GM12878 (cell line): ENCODE measurements at regions not wholly inside any gene's neighbourhood (a gene's known extent, or its start where the extent isn't known, plus 50 kb on each side); places are given as distances from the start of the nearest gene placed in this dataset.

Source experiments
- ATAC-seq: fragments of 200-7000 bp; cut with Tn5 transposase; 3 replicates; pipeline ENCODE4 v1.9.1; 2020; ENCODE audit warnings: mild to moderate bottlenecking, moderate library complexity
- BruUV-seq: library from RNA; stranded (reverse); fragments of 400-500 nt; replicated peaks from 2 replicates; lab custom pipeline; 2021; lab: Mats Ljungman, UMichigan
- CTCF ChIA-PET: fragments of 300-600 bp; sonication (Branson Sonifier 250); formaldehyde crosslinking; extraction: SDS; loops from one replicate; lab custom pipeline; 2021; ENCODE audit warnings: inconsistent platforms; lab: Yijun Ruan, JAX
- POLR2A ChIA-PET: fragments of 350-600 bp; formaldehyde crosslinking; extraction: SDS; loops from one replicate; lab custom pipeline; 2021; ENCODE audit warnings: inconsistent platforms; lab: Charles Lee
- RAD21 ChIA-PET: fragments of 300-600 bp; sonication (Branson Sonifier 250); formaldehyde crosslinking; loops from one replicate; lab custom pipeline; 2023; ENCODE audit warnings: antibody characterized with exemption; ENCODE audit not compliant: unreplicated experiment; lab: Charles Lee
- SMC1A ChIA-PET: fragments of 300-600 bp; sonication (Branson Sonifier 250); formaldehyde crosslinking; loops from one replicate; lab custom pipeline; 2023; ENCODE audit not compliant: unreplicated experiment, uncharacterized antibody; lab: Charles Lee
- DNase-seq: peaks from one replicate; pipeline ENCODE4 v3.0.0-alpha.2; 2011; ENCODE audit warnings: low read depth, low spot score
- FAIRE-seq: peaks from 3 replicates; lab custom pipeline; 2011; peaks lifted over from hg19 to GRCh38; lab: Jason Lieb, UNC
- H2AFZ ChIP-seq: 2 replicates; pipeline ENCODE4 v1.6.0; 2011; ENCODE audit warnings: low read depth, low read length, control low read depth; ENCODE audit not compliant: control insufficient read depth
- H3K27ac ChIP-seq: 2 replicates; pipeline ENCODE4 v1.5.1; 2011; ENCODE audit warnings: control low read depth; ENCODE audit not compliant: control insufficient read depth, insufficient read depth
- H3K27me3 ChIP-seq, 2 experiments: replicated peaks in 1 of 2; 2 replicates each; pipeline versions ENCODE4 v1.6.0 to v1.6.1; 2011; ENCODE audit warnings: low read length in 1 of 2; ENCODE audit not compliant: control insufficient read depth in 2 of 2, insufficient read depth in 2 of 2
- H3K36me3 ChIP-seq, 2 experiments: 2 replicates each; pipeline ENCODE4 v1.5.1; 2011; ENCODE audit warnings: low read length in 1 of 2; ENCODE audit not compliant: control insufficient read depth in 2 of 2, insufficient read depth in 2 of 2
- H3K4me1 ChIP-seq: 2 replicates; pipeline ENCODE4 v1.6.1; 2011; ENCODE audit warnings: mild to moderate bottlenecking, low read length, moderate library complexity, mixed read lengths; ENCODE audit not compliant: control insufficient read depth, insufficient read depth
- H3K4me2 ChIP-seq: 2 replicates; pipeline ENCODE4 v1.6.0; 2011; ENCODE audit warnings: control low read depth; ENCODE audit not compliant: control insufficient read depth, insufficient read depth
- H3K4me3 ChIP-seq: fragments of 200-600 bp; sonication (generic); 2 replicates; pipeline ENCODE4 v1.5.1; 2016
- H3K79me2 ChIP-seq: 2 replicates; pipeline ENCODE4 v1.6.0; 2011; ENCODE audit warnings: low read length; ENCODE audit not compliant: control insufficient read depth, insufficient read depth
- H3K9ac ChIP-seq: 2 replicates; pipeline ENCODE4 v1.8.0; 2011; ENCODE audit warnings: low read length, control low read depth, mixed read lengths; ENCODE audit not compliant: control insufficient read depth, insufficient read depth
- H3K9me3 ChIP-seq: replicated peaks from 3 replicates; pipeline ENCODE4 v1.5.1; 2011; ENCODE audit warnings: mild to moderate bottlenecking, low read length; ENCODE audit not compliant: control insufficient read depth, insufficient read depth
- H4K20me1 ChIP-seq: 2 replicates; pipeline ENCODE4 v1.6.0; 2011; ENCODE audit not compliant: control insufficient read depth, insufficient read depth
- BCLAF1 ChIP-seq: fragments of 450-650 bp; IDR thresholded peaks from 2 replicates; pipeline ENCODE4 v1.6.1; 2017; ENCODE audit warnings: antibody characterized with exemption, mild to moderate bottlenecking, moderate library complexity
- CUX1 ChIP-seq: IDR thresholded peaks from 2 replicates; pipeline ENCODE4 v1.6.1; 2012; ENCODE audit warnings: improper control_type of control experiment, low read depth, low read length; ENCODE audit not compliant: insufficient replicate concordance
- EGR1 ChIP-seq, 2 experiments: IDR thresholded peaks; 1 replicate in 1 of 2; 2 replicates in 1 of 2; pipeline ENCODE4 v1.6.1; 2011 to 2012; ENCODE audit warnings: low read depth in 2 of 2, low read length in 2 of 2, borderline replicate concordance in 1 of 2, mild to moderate bottlenecking in 1 of 2, moderate library complexity in 1 of 2
- EZH2 ChIP-seq: IDR thresholded peaks from 2 replicates; pipeline ENCODE4 v1.6.1; 2012; ENCODE audit warnings: low read depth, mild to moderate bottlenecking, control low read depth, inconsistent platforms, low read length, borderline replicate concordance; ENCODE audit not compliant: control insufficient read depth
- FOXK2 ChIP-seq: fragments of 450-650 bp; IDR thresholded peaks from 2 replicates; pipeline ENCODE4 v1.6.1; 2017; ENCODE audit warnings: mild to moderate bottlenecking, moderate library complexity
- HCFC1 ChIP-seq: fragments of 150-350 bp; IDR thresholded peaks from 2 replicates; pipeline ENCODE4 v1.6.1; 2014; ENCODE audit warnings: low read length
- JUND ChIP-seq: IDR thresholded peaks from 2 replicates; pipeline ENCODE4 v1.6.1; 2012; ENCODE audit warnings: low read depth, mild to moderate bottlenecking, low read length, improper control_type of control experiment, moderate library complexity
- KDM1A ChIP-seq: fragments of 200-600 bp; sonication (generic); IDR thresholded peaks from 2 replicates; pipeline ENCODE4 v1.6.1; 2016; ENCODE audit warnings: borderline replicate concordance
- MTA2 ChIP-seq: fragments of 450-650 bp; IDR thresholded peaks from 2 replicates; pipeline ENCODE4 v1.6.1; 2016; ENCODE audit warnings: low read depth, mild to moderate bottlenecking, moderate library complexity
- NR2C1 ChIP-seq: fragments of 450-650 bp; IDR thresholded peaks from 2 replicates; pipeline ENCODE4 v1.6.1; 2017; ENCODE audit warnings: antibody characterized with exemption, mild to moderate bottlenecking, moderate library complexity
- RELB ChIP-seq: fragments of 450-650 bp; IDR thresholded peaks from 2 replicates; pipeline ENCODE4 v1.6.1; 2017; ENCODE audit warnings: low read depth, mild to moderate bottlenecking, moderate library complexity
- TBL1XR1 ChIP-seq: IDR thresholded peaks from 2 replicates; pipeline ENCODE4 v1.6.1; 2012; ENCODE audit warnings: low read depth, low read length, improper control_type of control experiment
- USF2 ChIP-seq: IDR thresholded peaks from 2 replicates; pipeline ENCODE4 v1.6.1; 2011; ENCODE audit warnings: low read depth, low read length, improper control_type of control experiment, borderline replicate concordance
- ZBED1 ChIP-seq: IDR thresholded peaks from 2 replicates; pipeline ENCODE4 v1.6.1; 2016; ENCODE audit warnings: borderline replicate concordance
- ZNF24 ChIP-seq: fragments of 450-650 bp; IDR thresholded peaks from 2 replicates; pipeline ENCODE4 v1.6.1; 2017; ENCODE audit warnings: antibody characterized with exemption, mild to moderate bottlenecking
- WGBS: methylation state at CpG from one replicate; pipeline ENCODE4 v1.1.6; 2016; ENCODE audit warnings: low lambda C conversion rate; ENCODE audit not compliant: insufficient replicate concordance, insufficient coverage; ENCODE audit errors: missing lambda C conversion rate; 5-methylcytosine and 5-hydroxymethylcytosine counted together
- in situ Hi-C: fragments of 300-500 bp; cut with MboI; formaldehyde crosslinking; loops from 9 replicates; pipeline ENCODE4 v1.14.3; 2018; ENCODE audit warnings: mixed read lengths
- intact Hi-C: fragments of 100-400 bp; cut with micrococcal nuclease; formaldehyde crosslinking; loops from one replicate; pipeline ENCODE4 v1.14.2; 2022; ENCODE audit not compliant: unreplicated experiment

- ChIA-PET CTCF (interaction anchor here (0.7 kb wide), 1 partner anchor 13 kb away, joined by 3 read pairs; no protein-coding TSS in a partner anchor), SMC1A (no interaction called here), POLR2A (interaction anchor here (0.6 kb wide), 1 partner anchor 583 kb away, joined by 7 read pairs; no protein-coding TSS in a partner anchor)
Measured at GRCh38 chr4:100696531-100696930, 178.7 kb upstream of the EMCN start.

More at GRCh38 chr4:100696531-100696930, 178.7 kb upstream of the EMCN start:
- no peak overlapping the region for H3K9ac ChIP-seq
- no peak overlapping the region for H3K27ac ChIP-seq
- H3K27me3 ChIP-seq: no peaks in the 10 kb centered on the region
- BruUV-seq: no TSS peak
- FAIRE-seq: no peak
- no peak overlapping the region for H3K4me3 ChIP-seq
- intact Hi-C loops: no loop called here
- H3K36me3 ChIP-seq: no peaks in the 10 kb centered on the region
- in situ Hi-C loops: no loop called here
- H3K4me2 ChIP-seq: no peak overlapping the region
- no peak for DNase-seq
- no peak for ATAC-seq
- RAD21 ChIA-PET: interaction anchor here (0.8 to 1.0 kb wide), 2 partner anchors 25 to 127 kb away, joined by 3 read pairs; no protein-coding TSS in a partner anchor
- no peaks in the 10 kb centered on the region for H3K9me3 ChIP-seq
- no peaks in the 10 kb centered on the region for H3K79me2 ChIP-seq
- TF ChIP-seq HCFC1: no peak
- TF ChIP-seq ZNF24: no peak
- no peak for TF ChIP-seq EGR1 (IDR thresholded peaks at IDR 0.05; ENCODE audit: borderline replicate concordance in 1 of 2, low read depth in 2 of 2, low read length in 2 of 2)
- no peak for TF ChIP-seq TBL1XR1
- no peak for TF ChIP-seq NR2C1
- no peak for TF ChIP-seq RELB
- TF ChIP-seq EZH2: no peak
- no peak for TF ChIP-seq FOXK2
- no peak for TF ChIP-seq BCLAF1
- TF ChIP-seq ZBED1: no peak
- TF ChIP-seq USF2: no peak
- no peak for TF ChIP-seq JUND
- TF ChIP-seq KDM1A: no peak
- TF ChIP-seq CUX1: no peak
- TF ChIP-seq MTA2: no peak
- no peaks in the 10 kb centered on the region for H4K20me1 ChIP-seq
- no peaks in the 10 kb centered on the region for H3K4me1 ChIP-seq
- 56% methylated on average over 4 of the region's 4 CpGs for WGBS
- H2AFZ ChIP-seq: no peak overlapping the region
